ENCODE measurements at regions not wholly inside any gene's neighbourhood (a gene's known extent, or its start where the extent isn't known, plus 50 kb on each side); places are given as distances from the start of the nearest gene placed in this dataset.

DNA sequence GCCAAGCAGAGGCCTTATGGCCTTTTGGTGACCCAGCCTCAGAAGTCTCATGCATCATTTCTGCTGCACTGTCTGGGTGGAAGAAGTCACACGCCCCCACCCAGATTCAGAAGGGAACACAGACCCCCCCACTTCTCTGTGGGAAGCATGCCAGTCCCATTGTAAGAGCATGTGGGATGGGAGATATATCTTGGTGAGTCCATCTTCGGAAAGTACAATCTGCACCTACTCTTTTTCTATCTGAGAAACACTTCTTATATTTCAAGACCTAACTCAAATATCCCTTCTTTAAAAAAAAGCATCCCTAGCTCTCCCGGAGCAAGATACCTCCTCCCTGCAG is 159.6 kb upstream of the FGGY start:
- no peaks in the 10 kb centered on the region for H3K27me3 ChIP-seq (ENCODE audit: control insufficient read depth, insufficient read depth, low read length)
- POLR2A ChIA-PET: no interaction called here
- CTCF ChIA-PET: no interaction called here
- no peak for DNase-seq (ENCODE audit: low read depth, low spot score)
- H3K4me3 ChIP-seq (ENCODE audit: low read depth, low read length): no peak overlapping the region
- no peaks in the 10 kb centered on the region for H3K9me3 ChIP-seq (ENCODE audit: control insufficient read depth, insufficient read depth, low read length)
- no peak overlapping the region for H3K27ac ChIP-seq (ENCODE audit: low read depth, low read length)
- TF ChIP-seq, protein P1, sequence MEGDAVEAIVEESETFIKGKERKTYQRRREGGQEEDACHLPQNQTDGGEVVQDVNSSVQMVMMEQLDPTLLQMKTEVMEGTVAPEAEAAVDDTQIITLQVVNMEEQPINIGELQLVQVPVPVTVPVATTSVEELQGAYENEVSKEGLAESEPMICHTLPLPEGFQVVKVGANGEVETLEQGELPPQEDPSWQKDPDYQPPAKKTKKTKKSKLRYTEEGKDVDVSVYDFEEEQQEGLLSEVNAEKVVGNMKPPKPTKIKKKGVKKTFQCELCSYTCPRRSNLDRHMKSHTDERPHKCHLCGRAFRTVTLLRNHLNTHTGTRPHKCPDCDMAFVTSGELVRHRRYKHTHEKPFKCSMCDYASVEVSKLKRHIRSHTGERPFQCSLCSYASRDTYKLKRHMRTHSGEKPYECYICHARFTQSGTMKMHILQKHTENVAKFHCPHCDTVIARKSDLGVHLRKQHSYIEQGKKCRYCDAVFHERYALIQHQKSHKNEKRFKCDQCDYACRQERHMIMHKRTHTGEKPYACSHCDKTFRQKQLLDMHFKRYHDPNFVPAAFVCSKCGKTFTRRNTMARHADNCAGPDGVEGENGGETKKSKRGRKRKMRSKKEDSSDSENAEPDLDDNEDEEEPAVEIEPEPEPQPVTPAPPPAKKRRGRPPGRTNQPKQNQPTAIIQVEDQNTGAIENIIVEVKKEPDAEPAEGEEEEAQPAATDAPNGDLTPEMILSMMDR (IDR thresholded peaks at IDR 0.05; ENCODE audit: low read depth, low read length): no peak

DNA sequence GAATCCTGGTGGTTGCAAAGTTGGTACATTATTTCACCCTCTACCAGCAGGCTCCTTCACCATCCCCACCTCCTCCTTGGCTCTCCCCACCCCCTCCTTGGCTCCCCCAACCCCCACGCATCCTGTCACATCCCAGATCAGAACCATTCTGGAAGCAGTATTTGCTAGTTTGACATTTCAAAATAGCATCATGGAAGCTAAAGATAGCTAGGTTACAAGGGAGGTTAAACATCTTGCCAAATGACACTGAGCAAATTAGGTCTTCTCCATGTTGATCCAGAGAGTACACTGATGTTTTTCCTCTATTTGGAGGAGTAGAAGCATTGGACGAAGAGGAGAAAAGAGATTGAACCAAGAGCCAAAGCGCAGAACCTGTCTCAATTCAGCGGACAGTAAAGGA is 158.9 kb upstream of the FGGY start:
- H3K27me3 ChIP-seq (ENCODE audit: control insufficient read depth, insufficient read depth, low read length): no peaks in the 10 kb centered on the region
- DNase-seq (ENCODE audit: low read depth, low spot score): no peak
- no peak overlapping the region for H3K27ac ChIP-seq (ENCODE audit: low read depth, low read length)
- TF ChIP-seq, protein P1 (IDR thresholded peaks at IDR 0.05; ENCODE audit: low read depth, low read length): no peak
- ChIA-PET CTCF (no interaction called here), POLR2A (interaction anchor here (0.6 kb wide), 2 partner anchors 121 to 354 kb away, joined by 3 to 8 read pairs; partner anchors contain the start of gene JUN)
- H3K4me3 ChIP-seq (ENCODE audit: low read depth, low read length): no peak overlapping the region
- no peaks in the 10 kb centered on the region for H3K9me3 ChIP-seq (ENCODE audit: control insufficient read depth, insufficient read depth, low read length)

DNA sequence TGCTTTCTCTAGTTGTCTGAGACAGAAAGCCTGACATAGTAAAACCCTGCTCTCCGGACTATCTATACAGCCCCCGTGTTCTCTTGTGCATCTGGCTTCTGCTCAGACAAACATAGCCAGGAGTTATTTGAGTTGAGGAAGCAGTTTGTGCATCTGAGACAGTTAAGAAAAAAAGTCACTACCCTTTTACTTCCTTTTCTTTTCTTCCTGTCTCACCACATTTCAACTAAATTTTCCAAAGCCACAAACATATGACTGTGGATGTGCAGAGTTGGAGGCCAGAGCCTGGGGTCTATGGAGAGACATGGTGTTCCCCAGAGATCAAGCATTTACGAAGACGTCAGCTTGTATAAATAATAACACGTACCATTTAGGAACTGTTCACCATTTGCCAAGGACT is 158.5 kb upstream of the FGGY start:
- ChIA-PET POLR2A (interaction anchor here (0.6 kb wide), 1 partner anchor 354 kb away, joined by 3 read pairs; the partner anchor contains the start of gene JUN), CTCF (no interaction called here)
- Histone ChIP-seq H3K4me3 (ENCODE audit: low read depth, low read length) (no peak overlapping the region), H3K27me3 (ENCODE audit: control insufficient read depth, insufficient read depth, low read length) (no peaks in the 10 kb centered on the region), H3K9me3 (ENCODE audit: control insufficient read depth, insufficient read depth, low read length) (no peaks in the 10 kb centered on the region), H3K27ac (ENCODE audit: low read depth, low read length) (no peak overlapping the region)
- TF ChIP-seq, protein P1 (IDR thresholded peaks at IDR 0.05; ENCODE audit: low read depth, low read length): no peak
- DNase-seq (ENCODE audit: low read depth, low spot score): no peak

DNA sequence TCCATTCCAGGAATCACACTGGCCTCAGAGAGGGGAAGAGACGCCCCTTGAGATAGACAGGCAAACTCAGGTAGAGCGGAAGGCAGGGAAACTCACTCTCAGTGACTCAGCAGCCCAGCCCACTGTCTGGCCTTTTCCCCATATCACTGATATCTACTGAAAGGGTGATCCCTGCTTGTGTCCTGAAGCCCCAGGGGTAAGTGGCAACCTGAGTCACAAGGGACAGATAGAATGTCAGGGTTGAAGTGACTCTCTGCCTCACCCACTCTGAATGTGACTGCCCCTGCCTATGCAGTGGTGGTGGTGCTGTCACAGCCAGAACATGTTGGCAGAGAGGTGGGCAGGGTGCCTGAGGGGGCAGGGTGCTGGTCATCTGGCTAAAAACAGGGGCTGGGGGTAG is 157.5 kb upstream of the FGGY start:
- Histone ChIP-seq H3K27ac (ENCODE audit: low read depth, low read length) (no peak overlapping the region), H3K4me3 (ENCODE audit: low read depth, low read length) (no peak overlapping the region), H3K9me3 (ENCODE audit: control insufficient read depth, insufficient read depth, low read length) (no peaks in the 10 kb centered on the region), H3K27me3 (ENCODE audit: control insufficient read depth, insufficient read depth, low read length) (no peaks in the 10 kb centered on the region)
- ChIA-PET POLR2A (no interaction called here), CTCF (no interaction called here)
- TF ChIP-seq, protein P1 (IDR thresholded peaks at IDR 0.05; ENCODE audit: low read depth, low read length): no peak
- no peak for DNase-seq (ENCODE audit: low read depth, low spot score)

DNA sequence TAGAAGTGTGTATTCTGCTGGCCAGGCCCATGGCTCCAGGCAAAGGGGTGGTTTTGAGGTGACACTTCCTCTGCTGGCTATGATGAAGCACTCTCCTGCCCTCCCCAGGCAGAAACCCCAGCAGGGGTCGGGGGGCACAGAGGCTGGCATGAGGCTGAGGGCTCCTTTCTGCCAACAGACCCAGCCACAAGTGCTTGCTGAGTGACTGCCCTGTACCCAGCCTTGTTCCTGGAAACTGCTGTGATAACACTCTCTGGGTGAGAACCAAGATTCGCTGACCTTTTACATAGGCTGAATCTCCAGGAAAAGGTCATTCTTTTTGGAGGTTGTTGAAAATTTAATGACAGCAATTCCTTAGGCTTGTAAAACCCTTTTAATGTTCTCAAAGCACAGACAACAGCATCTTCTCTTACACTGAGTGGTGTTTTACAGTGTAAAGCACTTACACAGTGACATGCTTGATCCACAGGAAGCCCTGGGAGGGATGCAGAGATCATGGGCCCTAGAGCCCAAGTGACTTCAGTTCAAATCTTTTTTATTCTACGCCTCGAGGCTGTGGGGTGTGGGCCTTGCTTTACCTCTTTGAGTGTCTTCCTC is 155.5 kb upstream of the FGGY start:
- CTCF ChIA-PET: interaction anchor here (1.2 kb wide), 1 partner anchor 618 kb away, joined by 4 read pairs; no protein-coding TSS in a partner anchor
- TF ChIP-seq, protein P1 (IDR thresholded peaks at IDR 0.05; ENCODE audit: low read depth, low read length): no peak
- POLR2A ChIA-PET: no interaction called here
- no peaks in the 10 kb centered on the region for H3K27me3 ChIP-seq (ENCODE audit: control insufficient read depth, insufficient read depth, low read length)
- no peaks in the 10 kb centered on the region for H3K9me3 ChIP-seq (ENCODE audit: control insufficient read depth, insufficient read depth, low read length)
- no peak overlapping the region for H3K4me3 ChIP-seq (ENCODE audit: low read depth, low read length)
- H3K27ac ChIP-seq (ENCODE audit: low read depth, low read length): peak overlapping the region; percentile 24
- no peak for DNase-seq (ENCODE audit: low read depth, low spot score)

All from AG04450 (cell line).